SK-N-SH (cell line): ENCODE measurements at regions not wholly inside any gene's neighbourhood (a gene's known extent, or its start where the extent isn't known, plus 50 kb on each side); places are given as distances from the start of the nearest gene placed in this dataset.

Experiments
- CHD2 ChIP-seq: fragments of 150-350 bp; IDR thresholded peaks from 2 replicates; pipeline ENCODE4 v1.6.1; 2018; ENCODE audit warnings: low read length; ENCODE audit not compliant: partially characterized antibody
- FOXM1 ChIP-seq: IDR thresholded peaks from 2 replicates; pipeline ENCODE4 v1.4.0; 2012; ENCODE audit warnings: low read depth, mild to moderate bottlenecking
- GABPA ChIP-seq: IDR thresholded peaks from 2 replicates; pipeline ENCODE4 v1.4.0; 2012; ENCODE audit warnings: low read depth, mild to moderate bottlenecking
- POLR2AphosphoS5 ChIP-seq: IDR thresholded peaks from 2 replicates; pipeline ENCODE4 v1.6.1; 2012; ENCODE audit warnings: low read depth, low read length
- RAD21 ChIP-seq: IDR thresholded peaks from 2 replicates; pipeline ENCODE4 v1.6.1; 2012; ENCODE audit warnings: mild to moderate bottlenecking, low read length
- SMC3 ChIP-seq: IDR thresholded peaks from 2 replicates; pipeline ENCODE4 v1.6.1; 2012; ENCODE audit warnings: low read depth, low read length, improper control_type of control experiment
- TCF12 ChIP-seq: IDR thresholded peaks from 2 replicates; pipeline ENCODE4 v1.4.0; 2012
- YY1 ChIP-seq: IDR thresholded peaks from 2 replicates; pipeline ENCODE4 v1.4.0; 2012; ENCODE audit warnings: low read depth, mild to moderate bottlenecking
- TF ChIP-seq, protein P1 (sequence below): fragments of 200-600 bp; sonication (generic); IDR thresholded peaks from 2 replicates; pipeline ENCODE4 v1.6.1; 2017; ENCODE audit warnings: antibody characterized with exemption, mild to moderate bottlenecking, moderate library complexity
- TF ChIP-seq, protein P2 (sequence below): fragments of 150-350 bp; IDR thresholded peaks from 2 replicates; pipeline ENCODE4 v1.6.1; 2017; ENCODE audit warnings: antibody characterized with exemption, low read length, low read depth, borderline replicate concordance
- TF ChIP-seq, protein P3 (sequence below): IDR thresholded peaks from 2 replicates; pipeline ENCODE4 v1.4.0; 2012; ENCODE audit warnings: low read depth
- TF ChIP-seq, protein P4 (sequence below): IDR thresholded peaks from 2 replicates; pipeline ENCODE4 v1.4.0; 2012; ENCODE audit warnings: low read depth, borderline replicate concordance

DNA sequence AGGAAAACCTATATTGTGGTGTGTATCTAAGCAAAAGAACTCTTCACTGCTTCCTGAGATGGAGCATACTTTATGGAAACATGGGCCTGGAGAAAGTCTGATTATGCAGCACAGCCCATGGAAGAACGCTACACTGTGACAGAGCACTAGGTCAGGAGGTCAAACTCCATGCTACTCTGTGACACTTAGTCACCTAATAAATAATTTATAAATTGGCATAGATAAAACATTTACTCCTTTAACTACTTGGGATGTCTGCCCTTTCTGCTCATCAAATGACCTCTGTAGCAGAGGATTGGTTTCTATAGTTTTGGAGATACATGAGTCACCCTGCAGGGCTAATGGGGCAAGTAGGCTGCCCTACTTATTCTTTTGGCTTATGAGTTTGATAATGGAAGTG is 134.7 kb upstream of the BANK1 start:
- TF ChIP-seq RAD21: no peak
- no peak for TF ChIP-seq YY1
- TF ChIP-seq, protein P1, sequence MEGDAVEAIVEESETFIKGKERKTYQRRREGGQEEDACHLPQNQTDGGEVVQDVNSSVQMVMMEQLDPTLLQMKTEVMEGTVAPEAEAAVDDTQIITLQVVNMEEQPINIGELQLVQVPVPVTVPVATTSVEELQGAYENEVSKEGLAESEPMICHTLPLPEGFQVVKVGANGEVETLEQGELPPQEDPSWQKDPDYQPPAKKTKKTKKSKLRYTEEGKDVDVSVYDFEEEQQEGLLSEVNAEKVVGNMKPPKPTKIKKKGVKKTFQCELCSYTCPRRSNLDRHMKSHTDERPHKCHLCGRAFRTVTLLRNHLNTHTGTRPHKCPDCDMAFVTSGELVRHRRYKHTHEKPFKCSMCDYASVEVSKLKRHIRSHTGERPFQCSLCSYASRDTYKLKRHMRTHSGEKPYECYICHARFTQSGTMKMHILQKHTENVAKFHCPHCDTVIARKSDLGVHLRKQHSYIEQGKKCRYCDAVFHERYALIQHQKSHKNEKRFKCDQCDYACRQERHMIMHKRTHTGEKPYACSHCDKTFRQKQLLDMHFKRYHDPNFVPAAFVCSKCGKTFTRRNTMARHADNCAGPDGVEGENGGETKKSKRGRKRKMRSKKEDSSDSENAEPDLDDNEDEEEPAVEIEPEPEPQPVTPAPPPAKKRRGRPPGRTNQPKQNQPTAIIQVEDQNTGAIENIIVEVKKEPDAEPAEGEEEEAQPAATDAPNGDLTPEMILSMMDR: no peak
- no peak for TF ChIP-seq CHD2
- TF ChIP-seq, protein P2, sequence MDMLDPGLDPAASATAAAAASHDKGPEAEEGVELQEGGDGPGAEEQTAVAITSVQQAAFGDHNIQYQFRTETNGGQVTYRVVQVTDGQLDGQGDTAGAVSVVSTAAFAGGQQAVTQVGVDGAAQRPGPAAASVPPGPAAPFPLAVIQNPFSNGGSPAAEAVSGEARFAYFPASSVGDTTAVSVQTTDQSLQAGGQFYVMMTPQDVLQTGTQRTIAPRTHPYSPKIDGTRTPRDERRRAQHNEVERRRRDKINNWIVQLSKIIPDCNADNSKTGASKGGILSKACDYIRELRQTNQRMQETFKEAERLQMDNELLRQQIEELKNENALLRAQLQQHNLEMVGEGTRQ: no peak
- no peak for TF ChIP-seq GABPA
- TF ChIP-seq, protein P3, sequence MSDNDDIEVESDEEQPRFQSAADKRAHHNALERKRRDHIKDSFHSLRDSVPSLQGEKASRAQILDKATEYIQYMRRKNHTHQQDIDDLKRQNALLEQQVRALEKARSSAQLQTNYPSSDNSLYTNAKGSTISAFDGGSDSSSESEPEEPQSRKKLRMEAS: no peak
- no peak for TF ChIP-seq SMC3
- TF ChIP-seq TCF12: no peak
- TF ChIP-seq, protein P4, sequence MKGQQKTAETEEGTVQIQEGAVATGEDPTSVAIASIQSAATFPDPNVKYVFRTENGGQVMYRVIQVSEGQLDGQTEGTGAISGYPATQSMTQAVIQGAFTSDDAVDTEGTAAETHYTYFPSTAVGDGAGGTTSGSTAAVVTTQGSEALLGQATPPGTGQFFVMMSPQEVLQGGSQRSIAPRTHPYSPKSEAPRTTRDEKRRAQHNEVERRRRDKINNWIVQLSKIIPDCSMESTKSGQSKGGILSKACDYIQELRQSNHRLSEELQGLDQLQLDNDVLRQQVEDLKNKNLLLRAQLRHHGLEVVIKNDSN: no peak
- no peak for TF ChIP-seq FOXM1
- TF ChIP-seq POLR2AphosphoS5: no peak
